GM12891 (cell line): ENCODE measurements at regions not wholly inside any gene's neighbourhood (a gene's known extent, or its start where the extent isn't known, plus 50 kb on each side); places are given as distances from the start of the nearest gene placed in this dataset.

Source experiments
- POLR2A ChIP-seq: IDR thresholded peaks from 2 replicates; pipeline ENCODE4 v1.6.1; 2011; ENCODE audit warnings: low read depth, low read length, control low read depth
- POLR2AphosphoS5 ChIP-seq: IDR thresholded peaks from 2 replicates; pipeline ENCODE4 v1.6.1; 2011; ENCODE audit warnings: low read depth, low read length, control low read depth

- TF ChIP-seq POLR2A (no peak), POLR2AphosphoS5 (no peak)
These were observed 141.0 kb downstream of the UFM1 start for GRCh38 chr13:38490657-38491056.
